ENCODE measurements at regions not wholly inside any gene's neighbourhood (a gene's known extent, or its start where the extent isn't known, plus 50 kb on each side); places are given as distances from the start of the nearest gene placed in this dataset.

DNA sequence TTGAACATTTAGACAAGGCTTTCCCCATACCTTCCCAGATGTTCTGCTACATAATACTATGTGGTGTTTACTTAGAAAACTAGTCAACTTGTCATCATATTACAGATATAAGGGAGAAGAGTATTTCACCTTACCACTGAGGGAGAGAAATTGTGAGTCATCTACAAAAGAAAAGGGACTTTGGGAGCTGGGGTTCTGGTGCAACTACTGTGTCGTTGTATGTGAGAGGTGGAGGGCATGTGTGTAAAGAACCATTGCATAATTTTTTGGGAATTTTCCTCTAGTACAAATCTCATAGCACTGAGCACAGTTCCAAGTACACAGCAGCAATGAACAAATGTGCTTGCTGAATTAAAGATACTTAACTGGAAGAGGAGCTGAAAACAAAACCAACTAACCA is 665.6 kb downstream of the DHX35 start:
- TF ChIP-seq EZH2 (IDR thresholded peaks at IDR 0.05; ENCODE audit: borderline replicate concordance, low read length), result no peak
- TF ChIP-seq, protein P1, sequence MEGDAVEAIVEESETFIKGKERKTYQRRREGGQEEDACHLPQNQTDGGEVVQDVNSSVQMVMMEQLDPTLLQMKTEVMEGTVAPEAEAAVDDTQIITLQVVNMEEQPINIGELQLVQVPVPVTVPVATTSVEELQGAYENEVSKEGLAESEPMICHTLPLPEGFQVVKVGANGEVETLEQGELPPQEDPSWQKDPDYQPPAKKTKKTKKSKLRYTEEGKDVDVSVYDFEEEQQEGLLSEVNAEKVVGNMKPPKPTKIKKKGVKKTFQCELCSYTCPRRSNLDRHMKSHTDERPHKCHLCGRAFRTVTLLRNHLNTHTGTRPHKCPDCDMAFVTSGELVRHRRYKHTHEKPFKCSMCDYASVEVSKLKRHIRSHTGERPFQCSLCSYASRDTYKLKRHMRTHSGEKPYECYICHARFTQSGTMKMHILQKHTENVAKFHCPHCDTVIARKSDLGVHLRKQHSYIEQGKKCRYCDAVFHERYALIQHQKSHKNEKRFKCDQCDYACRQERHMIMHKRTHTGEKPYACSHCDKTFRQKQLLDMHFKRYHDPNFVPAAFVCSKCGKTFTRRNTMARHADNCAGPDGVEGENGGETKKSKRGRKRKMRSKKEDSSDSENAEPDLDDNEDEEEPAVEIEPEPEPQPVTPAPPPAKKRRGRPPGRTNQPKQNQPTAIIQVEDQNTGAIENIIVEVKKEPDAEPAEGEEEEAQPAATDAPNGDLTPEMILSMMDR (conservative IDR thresholded peaks at IDR 0.05 in 1 of 2, IDR thresholded peaks at IDR 0.05 in 1 of 2; ENCODE audit: extremely low read depth in 1 of 2, insufficient read depth in 1 of 2, low read depth in 1 of 2, low read length in 2 of 2), result no peak
